ENCODE measurements at regions not wholly inside any gene's neighbourhood (a gene's known extent, or its start where the extent isn't known, plus 50 kb on each side); places are given as distances from the start of the nearest gene placed in this dataset.

DNA sequence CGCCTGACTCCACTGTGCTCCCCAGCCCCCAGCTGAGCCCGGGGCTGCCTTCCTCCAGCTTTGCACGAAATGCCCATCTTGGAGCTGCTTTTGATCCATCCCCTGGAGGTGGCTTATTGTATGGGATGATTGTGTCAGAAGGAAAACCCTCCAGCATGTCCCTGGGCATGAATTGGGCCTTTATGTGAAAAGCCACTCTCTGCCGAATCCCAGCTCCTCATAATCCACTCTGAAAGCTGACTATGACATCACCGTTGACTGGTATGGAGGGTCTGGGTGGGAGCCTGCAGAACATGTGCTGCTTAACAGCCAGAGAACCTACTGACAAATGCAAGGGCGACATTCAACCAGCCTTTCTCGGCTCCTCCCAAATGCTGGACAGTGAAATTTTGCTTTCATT is 74.6 kb downstream of the NENF start:
- no peak for TF ChIP-seq CTCF (IDR thresholded peaks at IDR 0.05)
- TF ChIP-seq POLR2A (IDR thresholded peaks at IDR 0.05): no peak

Measured in uterus (tissue), 2 donors.